GM12878 (cell line): ENCODE measurements at regions not wholly inside any gene's neighbourhood (a gene's known extent, or its start where the extent isn't known, plus 50 kb on each side); places are given as distances from the start of the nearest gene placed in this dataset.

Source experiments
- ZBTB11 ChIP-seq: fragments of 450-650 bp; formaldehyde crosslinking; IDR thresholded peaks from 2 replicates; pipeline ENCODE4 v1.5.0; 2022; ENCODE audit warnings: mild to moderate bottlenecking, missing genetic modification characterization
- TF ChIP-seq, protein P1 (sequence below), 3 experiments: IDR thresholded peaks in 2 of 3; conservative IDR thresholded peaks in 1 of 3; 2 replicates each; pipeline ENCODE4 v1.5.1; 2011; ENCODE audit warnings: low read depth in 3 of 3, low read length in 3 of 3, mild to moderate bottlenecking in 3 of 3, control low read depth in 2 of 3, moderate library complexity in 2 of 3, inconsistent platforms in 1 of 3, mixed read lengths in 1 of 3; ENCODE audit not compliant: control insufficient read depth in 2 of 3, insufficient read depth in 1 of 3; ENCODE audit errors: extremely low read depth in 1 of 3

DNA sequence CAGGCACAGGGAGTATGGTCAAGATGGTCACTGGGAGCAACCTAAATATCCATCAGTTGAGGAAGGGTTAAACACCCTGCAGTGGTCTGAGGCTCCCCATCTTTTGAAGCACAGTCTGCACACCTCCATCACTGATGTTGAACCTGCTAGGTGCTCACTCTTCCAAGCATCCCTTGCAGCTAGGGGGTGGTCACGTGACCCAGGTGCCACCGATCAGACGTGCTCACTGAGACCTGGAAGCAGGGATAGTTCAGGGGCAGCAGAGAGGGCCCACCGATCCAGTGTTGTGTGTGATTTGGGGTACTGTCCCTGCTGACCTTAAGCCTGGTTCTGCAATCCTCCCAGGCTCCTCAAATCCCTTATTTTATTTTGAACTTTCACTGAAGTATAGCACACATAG, 134.6 kb downstream of the CEBPB start:
- no peak for TF ChIP-seq ZBTB11
- TF ChIP-seq, protein P1, sequence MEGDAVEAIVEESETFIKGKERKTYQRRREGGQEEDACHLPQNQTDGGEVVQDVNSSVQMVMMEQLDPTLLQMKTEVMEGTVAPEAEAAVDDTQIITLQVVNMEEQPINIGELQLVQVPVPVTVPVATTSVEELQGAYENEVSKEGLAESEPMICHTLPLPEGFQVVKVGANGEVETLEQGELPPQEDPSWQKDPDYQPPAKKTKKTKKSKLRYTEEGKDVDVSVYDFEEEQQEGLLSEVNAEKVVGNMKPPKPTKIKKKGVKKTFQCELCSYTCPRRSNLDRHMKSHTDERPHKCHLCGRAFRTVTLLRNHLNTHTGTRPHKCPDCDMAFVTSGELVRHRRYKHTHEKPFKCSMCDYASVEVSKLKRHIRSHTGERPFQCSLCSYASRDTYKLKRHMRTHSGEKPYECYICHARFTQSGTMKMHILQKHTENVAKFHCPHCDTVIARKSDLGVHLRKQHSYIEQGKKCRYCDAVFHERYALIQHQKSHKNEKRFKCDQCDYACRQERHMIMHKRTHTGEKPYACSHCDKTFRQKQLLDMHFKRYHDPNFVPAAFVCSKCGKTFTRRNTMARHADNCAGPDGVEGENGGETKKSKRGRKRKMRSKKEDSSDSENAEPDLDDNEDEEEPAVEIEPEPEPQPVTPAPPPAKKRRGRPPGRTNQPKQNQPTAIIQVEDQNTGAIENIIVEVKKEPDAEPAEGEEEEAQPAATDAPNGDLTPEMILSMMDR (IDR thresholded peaks at IDR 0.05 in 2 of 3, conservative IDR thresholded peaks at IDR 0.05 in 1 of 3; ENCODE audit: control insufficient read depth in 2 of 3, extremely low read depth in 1 of 3, insufficient read depth in 1 of 3, low read depth in 3 of 3, low read length in 3 of 3), result no peak
